Omental fat pad (tissue), 3 donors: ENCODE measurements at regions not wholly inside any gene's neighbourhood (a gene's known extent, or its start where the extent isn't known, plus 50 kb on each side); places are given as distances from the start of the nearest gene placed in this dataset.

Experiments
- ATAC-seq: fragments of 150-250 bp; one replicate; pipeline ENCODE4 v1.9.1; 2016; ENCODE audit warnings: mild to moderate bottlenecking, moderate library complexity; ENCODE audit not compliant: low FRiP score
- DNase-seq: peaks from one replicate; pipeline ENCODE4 v3.0.0-alpha.2; 2019; ENCODE audit warnings: low spot score
- TF ChIP-seq, protein P1 (sequence below), 3 donors: fragments of 450-650 bp; IDR thresholded peaks; one replicate each; pipeline ENCODE4 v1.5.1; 2016 to 2017; ENCODE audit warnings: antibody characterized with exemption in 3 of 3, mild to moderate bottlenecking in 3 of 3, moderate library complexity in 2 of 3

DNA sequence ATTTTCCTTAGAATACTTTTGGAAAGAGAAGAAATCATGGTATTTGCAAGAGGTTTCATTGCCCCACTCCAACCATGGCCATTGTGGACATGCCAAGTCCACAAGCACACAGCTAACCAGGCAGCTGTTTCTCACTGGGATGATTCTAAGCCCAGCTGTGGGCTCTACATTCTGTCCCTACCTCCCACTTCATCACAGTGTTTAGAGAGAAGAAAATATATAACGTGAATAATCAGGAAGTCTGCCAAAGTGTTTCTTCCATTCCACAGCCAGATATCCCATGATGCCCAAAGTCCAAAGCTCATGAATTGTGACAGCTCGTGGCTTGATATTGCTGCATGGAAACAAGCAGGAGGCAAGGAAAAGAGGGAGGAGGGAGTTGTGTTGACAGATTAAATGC, 433.7 kb upstream of the GYPC start:
- TF ChIP-seq, protein P1, sequence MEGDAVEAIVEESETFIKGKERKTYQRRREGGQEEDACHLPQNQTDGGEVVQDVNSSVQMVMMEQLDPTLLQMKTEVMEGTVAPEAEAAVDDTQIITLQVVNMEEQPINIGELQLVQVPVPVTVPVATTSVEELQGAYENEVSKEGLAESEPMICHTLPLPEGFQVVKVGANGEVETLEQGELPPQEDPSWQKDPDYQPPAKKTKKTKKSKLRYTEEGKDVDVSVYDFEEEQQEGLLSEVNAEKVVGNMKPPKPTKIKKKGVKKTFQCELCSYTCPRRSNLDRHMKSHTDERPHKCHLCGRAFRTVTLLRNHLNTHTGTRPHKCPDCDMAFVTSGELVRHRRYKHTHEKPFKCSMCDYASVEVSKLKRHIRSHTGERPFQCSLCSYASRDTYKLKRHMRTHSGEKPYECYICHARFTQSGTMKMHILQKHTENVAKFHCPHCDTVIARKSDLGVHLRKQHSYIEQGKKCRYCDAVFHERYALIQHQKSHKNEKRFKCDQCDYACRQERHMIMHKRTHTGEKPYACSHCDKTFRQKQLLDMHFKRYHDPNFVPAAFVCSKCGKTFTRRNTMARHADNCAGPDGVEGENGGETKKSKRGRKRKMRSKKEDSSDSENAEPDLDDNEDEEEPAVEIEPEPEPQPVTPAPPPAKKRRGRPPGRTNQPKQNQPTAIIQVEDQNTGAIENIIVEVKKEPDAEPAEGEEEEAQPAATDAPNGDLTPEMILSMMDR (IDR thresholded peaks at IDR 0.05), result no peak
- DNase-seq (no peak), ATAC-seq (no peak)

DNA sequence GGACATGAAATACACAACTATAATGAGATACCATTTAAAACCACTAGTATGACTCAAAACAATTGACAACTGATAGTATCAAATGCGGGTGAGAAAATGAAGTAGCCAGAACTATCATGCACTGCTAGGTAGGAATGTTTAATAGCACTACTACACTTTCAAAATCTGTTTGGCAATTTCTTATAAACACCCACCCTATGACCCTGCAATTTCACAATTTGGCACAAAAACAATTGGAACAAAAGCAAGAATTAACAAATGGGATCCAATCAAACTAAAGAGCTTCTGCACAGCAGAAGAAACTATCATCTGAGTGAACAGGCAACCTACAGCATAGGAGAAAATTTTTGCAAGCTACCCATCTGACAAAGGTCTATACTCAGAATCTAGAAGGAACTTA, 431.2 kb upstream of the GYPC start:
- no peak for DNase-seq
- ATAC-seq, result no peak
- TF ChIP-seq, protein P1 (IDR thresholded peaks at IDR 0.05), result no peak

DNA sequence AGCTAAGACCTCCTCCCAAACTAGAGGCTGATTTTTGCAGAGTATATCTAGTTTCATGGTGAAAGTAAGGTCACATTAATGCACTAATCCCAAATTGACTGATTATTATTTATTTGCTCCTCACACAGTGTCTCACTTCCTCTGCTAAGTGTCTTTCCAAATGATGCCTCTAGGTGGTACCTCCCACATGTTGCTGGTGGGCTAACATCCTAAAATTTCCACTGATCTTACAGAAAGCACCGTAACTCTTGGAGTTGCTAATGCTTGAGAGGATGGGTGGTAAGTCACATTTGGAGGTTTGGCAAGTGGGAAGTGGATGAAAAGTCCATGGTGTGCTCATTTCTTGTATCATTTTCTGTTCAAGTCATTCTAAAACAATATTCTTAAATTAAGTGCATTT, 428.7 kb upstream of the GYPC start:
- ATAC-seq (no peak), DNase-seq (no peak)
- TF ChIP-seq, protein P1 (IDR thresholded peaks at IDR 0.05), result no peak

DNA sequence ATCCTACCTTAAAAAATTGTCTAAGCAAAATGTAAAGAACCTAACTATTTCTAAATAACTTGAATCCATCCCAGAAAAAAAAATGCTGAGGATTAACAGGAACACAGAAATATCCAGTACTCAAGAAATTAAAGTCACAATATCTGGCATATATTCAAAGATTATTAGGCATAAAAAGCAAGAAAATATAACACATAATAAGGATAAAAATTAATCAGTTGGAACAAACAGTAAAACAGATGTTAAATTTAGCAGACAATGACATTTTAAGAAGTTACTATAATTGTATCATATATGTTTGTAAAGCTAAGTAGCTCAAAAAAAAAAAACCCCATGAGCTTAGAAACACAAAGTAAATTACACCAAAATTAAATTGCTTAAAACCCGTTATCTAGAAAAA, 427.4 kb upstream of the GYPC start:
- ATAC-seq (no peak), DNase-seq (no peak)
- TF ChIP-seq, protein P1 (IDR thresholded peaks at IDR 0.05), result no peak

DNA sequence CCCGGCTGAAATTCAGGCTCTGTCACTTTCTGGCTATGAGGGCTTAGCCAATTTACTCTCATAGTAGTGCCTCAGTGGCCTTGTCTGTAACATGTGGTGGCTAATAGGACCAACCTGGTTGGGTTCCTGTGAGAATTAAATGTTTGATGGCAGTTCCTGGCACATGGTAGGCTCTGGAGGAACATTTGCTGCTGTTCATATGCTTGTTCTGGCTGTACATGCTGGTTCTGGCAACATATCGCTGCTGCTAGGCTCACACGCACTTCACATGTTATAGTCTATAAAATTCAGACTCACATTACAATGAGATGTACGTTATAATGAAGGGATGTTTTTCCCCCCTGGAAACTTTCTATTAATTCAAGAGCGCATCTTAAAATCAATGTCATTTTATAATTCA, 417.7 kb upstream of the GYPC start:
- TF ChIP-seq, protein P1 (IDR thresholded peaks at IDR 0.05), result no peak
- no peak for DNase-seq
- no peak for ATAC-seq

DNA sequence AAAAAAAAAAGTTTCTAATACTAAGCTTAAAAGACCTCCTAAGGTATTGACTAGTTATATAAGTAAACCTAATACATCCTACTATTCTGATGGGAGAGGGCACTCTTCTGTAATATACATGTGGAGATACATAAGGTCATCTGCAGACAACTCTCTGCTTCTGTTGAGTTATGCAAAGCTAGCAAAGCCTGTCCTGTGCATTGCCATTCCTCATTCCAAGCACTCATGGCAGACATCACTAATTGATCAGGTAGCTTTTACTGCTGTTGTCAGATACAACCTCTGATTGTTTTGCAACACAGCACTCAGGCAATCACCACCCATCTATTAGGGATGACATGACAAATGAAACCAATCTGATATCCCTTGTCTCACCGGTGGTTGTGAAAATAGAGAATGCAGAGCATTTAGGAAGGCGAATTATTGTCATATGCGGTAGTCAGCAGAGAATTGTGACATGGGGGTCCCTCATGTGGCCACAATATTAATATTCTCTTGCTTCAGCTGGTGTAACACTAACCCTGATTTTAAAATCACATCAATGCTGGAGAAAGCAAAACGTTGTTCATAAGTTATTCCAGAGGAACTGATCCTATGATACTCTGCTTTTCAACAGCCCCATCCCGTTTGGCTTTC, 416.5 kb upstream of the GYPC start:
- ATAC-seq (no peak), DNase-seq (no peak)
- TF ChIP-seq, protein P1 (IDR thresholded peaks at IDR 0.05), result no peak

DNA sequence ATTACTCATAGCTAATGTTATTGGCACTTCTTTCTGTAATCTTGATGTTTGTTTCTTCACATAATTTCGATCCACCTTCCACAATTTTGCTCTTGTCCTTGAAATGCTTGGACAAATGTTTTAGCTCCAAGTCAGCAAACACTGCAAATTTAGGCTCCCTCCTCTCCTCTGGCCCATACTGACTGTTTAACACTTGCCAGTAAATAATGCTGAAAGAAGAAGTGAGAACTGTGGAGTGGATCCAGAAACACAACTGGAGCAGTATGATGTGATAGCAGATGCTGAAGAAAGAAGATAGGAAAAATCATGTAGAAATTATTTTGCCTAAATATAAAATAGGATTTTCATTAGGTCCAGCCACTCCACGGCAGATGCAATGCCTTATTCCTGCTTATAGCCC, 415.0 kb upstream of the GYPC start:
- TF ChIP-seq, protein P1 (IDR thresholded peaks at IDR 0.05), result no peak
- DNase-seq (no peak), ATAC-seq (no peak)
